IMR-90 (cell line): ENCODE measurements at regions not wholly inside any gene's neighbourhood (a gene's known extent, or its start where the extent isn't known, plus 50 kb on each side); places are given as distances from the start of the nearest gene placed in this dataset.
"Not testable (repeated sequence)": the region's sequence is repeated elsewhere in the genome, so short reads cannot be mapped to it uniquely, and the experiment has no call there.

Source experiments
- ATAC-seq: fragments of 200-7000 bp; cut with Tn5 transposase; 2 replicates; pipeline ENCODE4 v1.9.1; 2020; ENCODE audit warnings: low read depth, mild to moderate bottlenecking, moderate library complexity
- BruUV-seq: library from RNA; stranded (reverse); fragments of 400-500 nt; replicated peaks from 2 replicates; lab custom pipeline; 2021; lab: Mats Ljungman, UMichigan
- CTCF ChIA-PET: fragments of 300-600 bp; formaldehyde crosslinking; extraction: SDS; loops from one replicate; lab custom pipeline; 2021; ENCODE audit warnings: antibody characterized with exemption; lab: Yijun Ruan, JAX
- POLR2A ChIA-PET: fragments of 300-600 bp; sonication (Branson Sonifier 250); formaldehyde crosslinking; loops from one replicate; lab custom pipeline; 2022; ENCODE audit warnings: antibody characterized with exemption; ENCODE audit not compliant: unreplicated experiment; lab: Charles Lee
- DNase-seq: peaks from one replicate; pipeline ENCODE4 v3.0.0; 2013
- H2AFZ ChIP-seq: replicated peaks from 2 replicates; pipeline ENCODE3; 2013; ENCODE audit warnings: low read length, mild to moderate bottlenecking; ENCODE audit not compliant: poor library complexity
- H2AK5ac ChIP-seq: 2 replicates; pipeline ENCODE4 v1.6.1; 2013; ENCODE audit warnings: low read depth, low read length, inconsistent platforms
- H2AK9ac ChIP-seq: replicated peaks from 2 replicates; pipeline ENCODE3; 2013; ENCODE audit warnings: mild to moderate bottlenecking, low read depth, low read length, moderate library complexity; ENCODE audit not compliant: poor library complexity
- H2BK120ac ChIP-seq: 2 replicates; pipeline ENCODE4 v1.6.1; 2013; ENCODE audit warnings: low read depth, low read length, inconsistent platforms
- H2BK15ac ChIP-seq: 3 replicates; pipeline ENCODE4 v1.6.1; 2013; ENCODE audit warnings: low read depth, low read length, inconsistent platforms
- H2BK20ac ChIP-seq: 2 replicates; pipeline ENCODE4 v1.6.1; 2013; ENCODE audit warnings: low read depth, mild to moderate bottlenecking, inconsistent platforms, low read length, moderate library complexity
- H2BK5ac ChIP-seq: 2 replicates; pipeline ENCODE4 v1.6.1; 2013; ENCODE audit warnings: mild to moderate bottlenecking, low read depth, low read length, inconsistent platforms; ENCODE audit not compliant: poor library complexity, severe bottlenecking
- H3K14ac ChIP-seq: replicated peaks from 2 replicates; pipeline ENCODE4 v1.6.1; 2013; ENCODE audit warnings: low read depth, low read length, inconsistent platforms
- H3K18ac ChIP-seq: 2 replicates; pipeline ENCODE4 v1.6.1; 2013; ENCODE audit warnings: low read depth, low read length, control low read depth
- H3K23ac ChIP-seq: 2 replicates; pipeline ENCODE4 v1.6.1; 2013; ENCODE audit warnings: low read depth, low read length, inconsistent platforms
- H3K27ac ChIP-seq: 2 replicates; pipeline ENCODE4 v1.5.1; 2013; ENCODE audit warnings: mild to moderate bottlenecking, control low read depth, low read length; ENCODE audit not compliant: insufficient read depth
- H3K27me3 ChIP-seq: 2 replicates; pipeline ENCODE4 v1.6.1; 2013; ENCODE audit warnings: low read length; ENCODE audit not compliant: control insufficient read depth, insufficient read depth
- H3K36me3 ChIP-seq: 2 replicates; pipeline ENCODE4 v1.6.1; 2013; ENCODE audit warnings: low read length, mixed read lengths; ENCODE audit not compliant: control insufficient read depth, insufficient read depth
- H3K4ac ChIP-seq: 2 replicates; pipeline ENCODE4 v1.6.1; 2013; ENCODE audit warnings: low read depth, low read length, inconsistent platforms
- H3K4me1 ChIP-seq: 2 replicates; pipeline ENCODE4 v1.6.1; 2013; ENCODE audit warnings: low read length, mixed read lengths; ENCODE audit not compliant: control insufficient read depth, insufficient read depth
- H3K4me2 ChIP-seq: 2 replicates; pipeline ENCODE4 v1.6.1; 2013; ENCODE audit warnings: low read depth, mild to moderate bottlenecking, control low read depth, low read length, moderate library complexity
- H3K4me3 ChIP-seq: 2 replicates; pipeline ENCODE4 v1.5.1; 2013; ENCODE audit warnings: low read depth, mild to moderate bottlenecking, control low read depth, low read length, moderate library complexity; ENCODE audit not compliant: insufficient read depth
- H3K56ac ChIP-seq: 2 replicates; pipeline ENCODE4 v1.6.1; 2013; ENCODE audit warnings: low read length, inconsistent platforms; ENCODE audit not compliant: insufficient read depth; ENCODE audit errors: extremely low read depth
- H3K79me1 ChIP-seq, 2 experiments: 2 replicates each; pipeline ENCODE4 v1.6.1; 2013; ENCODE audit warnings: low read length in 2 of 2, inconsistent platforms in 1 of 2, low read depth in 1 of 2
- H3K9ac ChIP-seq: 2 replicates; pipeline ENCODE4 v1.6.1; 2013; ENCODE audit warnings: low read depth, low read length, control low read depth
- H3K9me1 ChIP-seq: 2 replicates; pipeline ENCODE4 v1.6.1; 2013; ENCODE audit warnings: low read length, inconsistent platforms; ENCODE audit not compliant: insufficient read depth
- H3K9me3 ChIP-seq: 2 replicates; pipeline ENCODE4 v1.6.1; 2013; ENCODE audit warnings: low read length; ENCODE audit not compliant: control insufficient read depth, insufficient read depth
- H4K20me1 ChIP-seq: 2 replicates; pipeline ENCODE4 v1.6.1; 2013; ENCODE audit warnings: low read length, inconsistent platforms; ENCODE audit not compliant: insufficient read depth
- H4K5ac ChIP-seq: 2 replicates; pipeline ENCODE4 v1.6.1; 2013; ENCODE audit warnings: mild to moderate bottlenecking, low read depth, low read length, control low read depth
- H4K8ac ChIP-seq, 2 experiments: 2 replicates each; pipeline ENCODE4 v1.6.1; 2013; ENCODE audit warnings: low read depth in 2 of 2, low read length in 2 of 2, control low read depth in 1 of 2, inconsistent platforms in 1 of 2
- H4K91ac ChIP-seq: 2 replicates; pipeline ENCODE4 v1.6.1; 2013; ENCODE audit warnings: low read depth, low read length, inconsistent platforms; ENCODE audit not compliant: insufficient read depth
- CHD1 ChIP-seq: IDR thresholded peaks from 2 replicates; pipeline ENCODE4 v1.6.1; 2012; ENCODE audit warnings: low read depth, low read length, improper control_type of control experiment
- MAFK ChIP-seq: IDR thresholded peaks from 2 replicates; pipeline ENCODE4 v1.6.1; 2012; ENCODE audit warnings: low read depth, low read length, improper control_type of control experiment
- MXI1 ChIP-seq: IDR thresholded peaks from 2 replicates; pipeline ENCODE4 v1.6.1; 2012; ENCODE audit warnings: low read depth, mild to moderate bottlenecking, low read length, moderate library complexity, borderline replicate concordance
- POLR2A ChIP-seq: IDR thresholded peaks from 2 replicates; pipeline ENCODE4 v1.6.1; 2012; ENCODE audit warnings: mild to moderate bottlenecking, low read depth, low read length
- SMC3 ChIP-seq: fragments of 150-350 bp; IDR thresholded peaks from 2 replicates; pipeline ENCODE4 v1.6.1; 2016; ENCODE audit warnings: low read depth, mild to moderate bottlenecking, antibody characterized with exemption, low read length, moderate library complexity
- WGBS, 2 experiments: methylation state at CpG; one replicate each; pipeline versions ENCODE4 v1.1.5 to v1.1.7; 2013; ENCODE audit warnings: missing lambda C conversion rate in 2 of 2; ENCODE audit not compliant: insufficient read length in 1 of 2; ENCODE audit errors: extremely low coverage in 2 of 2; 5-methylcytosine and 5-hydroxymethylcytosine counted together
- dilution Hi-C: fragments of 300-500 bp; cut with HindIII; formaldehyde crosslinking; loops from one replicate; pipeline ENCODE4 v1.14.3; 2018; ENCODE audit warnings: low sequenced_read_pairs; ENCODE audit not compliant: unreplicated experiment
- in situ Hi-C: fragments of 300-500 bp; cut with MboI; formaldehyde crosslinking; loops from 3 replicates; pipeline ENCODE4 v1.14.3; 2019; ENCODE audit warnings: low sequenced_read_pairs, inconsistent platforms, mixed read lengths
- intact Hi-C: fragments of 100-400 bp; cut with micrococcal nuclease; formaldehyde crosslinking; loops from 2 replicates; pipeline ENCODE4 v1.10.0; 2022
- TF ChIP-seq, protein P1 (sequence below): conservative IDR thresholded peaks from 2 replicates; pipeline ENCODE4 v1.5.1; 2012; ENCODE audit warnings: mild to moderate bottlenecking, low read depth, low read length, improper control_type of control experiment

DNA sequence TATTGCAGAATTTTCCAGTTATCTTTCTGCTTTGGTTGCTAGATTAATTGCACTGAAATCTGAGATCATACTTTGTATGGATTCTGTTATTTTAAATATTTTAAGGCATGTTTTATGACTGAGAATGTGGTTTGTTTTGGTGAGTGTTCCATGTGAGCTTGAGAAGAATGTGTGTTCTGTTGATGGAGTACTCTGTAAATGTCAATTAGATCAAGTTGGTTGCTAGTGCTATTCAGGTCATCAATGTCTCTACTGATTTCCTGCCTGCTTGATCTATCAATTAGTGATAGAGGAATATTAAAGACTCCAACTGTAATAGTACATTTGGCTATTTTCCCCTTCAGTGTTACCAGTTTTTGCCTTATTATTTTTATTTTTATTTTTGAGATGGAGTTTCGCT is 64.3 kb upstream of the SHANK2 start:
- no peak overlapping the region for H2BK15ac ChIP-seq
- no peak overlapping the region for H4K8ac ChIP-seq
- H4K5ac ChIP-seq: no peak overlapping the region
- H3K4ac ChIP-seq: no peak overlapping the region
- in situ Hi-C loops: no loop called here
- no peak overlapping the region for H3K4me3 ChIP-seq
- peaks cover 17% of the 10 kb centered on the region for H3K9me3 ChIP-seq
- H4K20me1 ChIP-seq: no peaks in the 10 kb centered on the region
- POLR2A ChIA-PET: no interaction called here
- peaks cover 17% of the 10 kb centered on the region for H3K27me3 ChIP-seq
- dilution Hi-C loops: no loop called here
- no peak for DNase-seq
- no peak overlapping the region for H2AFZ ChIP-seq
- ATAC-seq: no peak
- H2AK9ac ChIP-seq: no peak overlapping the region
- WGBS, 2 experiments: no CpG with 5 or more reads among the region's 1 CpG
- H4K91ac ChIP-seq: no peak overlapping the region
- H2AK5ac ChIP-seq: no peak overlapping the region
- BruUV-seq: no TSS peak
- no peak for TF ChIP-seq POLR2A
- TF ChIP-seq SMC3: no peak
- no peak for TF ChIP-seq MXI1
- TF ChIP-seq CHD1: no peak
- TF ChIP-seq MAFK: no peak
- TF ChIP-seq, protein P1, sequence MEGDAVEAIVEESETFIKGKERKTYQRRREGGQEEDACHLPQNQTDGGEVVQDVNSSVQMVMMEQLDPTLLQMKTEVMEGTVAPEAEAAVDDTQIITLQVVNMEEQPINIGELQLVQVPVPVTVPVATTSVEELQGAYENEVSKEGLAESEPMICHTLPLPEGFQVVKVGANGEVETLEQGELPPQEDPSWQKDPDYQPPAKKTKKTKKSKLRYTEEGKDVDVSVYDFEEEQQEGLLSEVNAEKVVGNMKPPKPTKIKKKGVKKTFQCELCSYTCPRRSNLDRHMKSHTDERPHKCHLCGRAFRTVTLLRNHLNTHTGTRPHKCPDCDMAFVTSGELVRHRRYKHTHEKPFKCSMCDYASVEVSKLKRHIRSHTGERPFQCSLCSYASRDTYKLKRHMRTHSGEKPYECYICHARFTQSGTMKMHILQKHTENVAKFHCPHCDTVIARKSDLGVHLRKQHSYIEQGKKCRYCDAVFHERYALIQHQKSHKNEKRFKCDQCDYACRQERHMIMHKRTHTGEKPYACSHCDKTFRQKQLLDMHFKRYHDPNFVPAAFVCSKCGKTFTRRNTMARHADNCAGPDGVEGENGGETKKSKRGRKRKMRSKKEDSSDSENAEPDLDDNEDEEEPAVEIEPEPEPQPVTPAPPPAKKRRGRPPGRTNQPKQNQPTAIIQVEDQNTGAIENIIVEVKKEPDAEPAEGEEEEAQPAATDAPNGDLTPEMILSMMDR: no peak
- intact Hi-C loops: no loop called here
- H3K18ac ChIP-seq: no peak overlapping the region
- H3K23ac ChIP-seq: no peak overlapping the region
- H3K36me3 ChIP-seq: no peaks in the 10 kb centered on the region
- no peak overlapping the region for H2BK20ac ChIP-seq
- H2BK5ac ChIP-seq: no peak overlapping the region
- no peak overlapping the region for H3K9ac ChIP-seq
- CTCF ChIA-PET: no interaction called here
- H3K9me1 ChIP-seq: no peaks in the 10 kb centered on the region
- H3K56ac ChIP-seq: no peak overlapping the region
- H3K14ac ChIP-seq: no peak overlapping the region
- H2BK120ac ChIP-seq: no peak overlapping the region
- no peaks in the 10 kb centered on the region for H3K79me1 ChIP-seq
- H3K4me1 ChIP-seq: no peaks in the 10 kb centered on the region
- no peak overlapping the region for H3K4me2 ChIP-seq
- H3K27ac ChIP-seq: no peak overlapping the region

DNA sequence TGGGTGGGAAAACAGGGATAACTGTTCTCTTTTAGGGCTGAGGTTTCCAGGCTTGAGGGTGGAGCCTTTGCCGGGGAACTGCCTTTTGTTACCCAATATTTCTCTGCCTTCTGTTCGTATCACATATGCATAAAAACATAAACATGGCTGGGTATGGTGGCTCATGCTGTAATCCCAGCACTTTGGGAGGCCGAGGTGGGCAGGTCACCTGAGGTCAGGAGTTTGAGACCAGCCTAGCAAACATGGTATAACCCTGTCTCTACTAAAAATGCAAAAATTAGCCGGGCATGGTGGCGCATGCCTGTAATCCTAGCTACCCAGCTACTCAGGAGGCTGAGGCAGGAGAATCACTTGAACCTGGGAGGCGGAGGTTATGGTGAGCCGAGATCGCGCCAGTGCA is 60.2 kb upstream of the SHANK2 start:
- H3K27me3 ChIP-seq, H3K9ac ChIP-seq, H3K27ac ChIP-seq, H3K23ac ChIP-seq, CTCF ChIA-PET, H2BK15ac ChIP-seq, H3K36me3 ChIP-seq, H3K4me3 ChIP-seq, ATAC-seq, H3K4me2 ChIP-seq, in situ Hi-C loops, H3K79me1 ChIP-seq, H4K20me1 ChIP-seq, H3K56ac ChIP-seq, H4K8ac ChIP-seq, H2AK9ac ChIP-seq, H2BK20ac ChIP-seq, H4K5ac ChIP-seq, H2AFZ ChIP-seq, H3K18ac ChIP-seq, POLR2A ChIA-PET, BruUV-seq, H3K4me1 ChIP-seq, H3K9me1 ChIP-seq, H2BK120ac ChIP-seq, dilution Hi-C loops, H3K14ac ChIP-seq, intact Hi-C loops, H2BK5ac ChIP-seq, H2AK5ac ChIP-seq, H4K91ac ChIP-seq, DNase-seq, H3K4ac ChIP-seq, H3K9me3 ChIP-seq: not testable (repeated sequence)
- 100% methylated on average over 3 of the region's 9 CpGs; no CpG with 5 or more reads in 1 of the 2 experiments for WGBS, 2 experiments
